Left lung (tissue), 4 donors: ENCODE measurements at regions not wholly inside any gene's neighbourhood (a gene's known extent, or its start where the extent isn't known, plus 50 kb on each side); places are given as distances from the start of the nearest gene placed in this dataset.

Experiments used
- ATAC-seq: fragments of 200-7000 bp; cut with Tn5 transposase; one replicate; pipeline ENCODE4 v1.9.1; 2020; ENCODE audit warnings: moderate library complexity
- DNase-seq, 4 donors: peaks; one replicate each; pipeline ENCODE4 v3.0.0-alpha.2; 2013 to 2020
- H3K27ac ChIP-seq, 2 donors: fragments of 200-600 bp; sonication (generic) in 1 of 2; one replicate each; pipeline versions ENCODE4 v1.5.0 to v1.8.0; 2020 to 2021
- H3K27me3 ChIP-seq, 2 donors: fragments of 200-600 bp; sonication (generic) in 1 of 2; one replicate each; pipeline versions ENCODE4 v1.5.0 to v1.8.0; 2020 to 2021
- H3K36me3 ChIP-seq, 2 donors: fragments of 200-600 bp; sonication (generic) in 1 of 2; one replicate each; pipeline versions ENCODE4 v1.5.0 to v1.8.0; 2020 to 2021
- H3K4me1 ChIP-seq, 2 donors: fragments of 200-600 bp; one replicate each; pipeline ENCODE4 v1.8.0; 2021
- H3K4me3 ChIP-seq, 2 donors: fragments of 200-600 bp; sonication (generic) in 1 of 2; one replicate each; pipeline versions ENCODE4 v1.5.0 to v1.8.0; 2020 to 2021; ENCODE audit warnings: mild to moderate bottlenecking in 1 of 2
- H3K9me3 ChIP-seq, 2 donors: fragments of 200-600 bp; sonication (generic) in 1 of 2; one replicate each; pipeline versions ENCODE4 v1.5.0 to v1.8.0; 2020 to 2021
- intact Hi-C, 2 donors: fragments of 100-400 bp; cut with DNase I; formaldehyde crosslinking; loops; one replicate each; pipeline versions ENCODE4 v1.11.2 to v1.14.2; 2022
- TF ChIP-seq, protein P1 (sequence below), 2 donors: fragments of 200-600 bp; sonication (generic) in 1 of 2; IDR thresholded peaks; one replicate each; pipeline versions ENCODE4 v1.5.0 to v1.8.0; 2021; ENCODE audit warnings: antibody characterized with exemption in 2 of 2
- donor health status: DM: no; HTN: yes; CAD: no.
- donor health status: DM: no; HTN: no; CAD: no.

- ATAC-seq (no peak), DNase-seq (no peak)
- no peaks in the 10 kb centered on the region for H3K9me3 ChIP-seq
- peak overlapping the region in 1 of 2 donors; percentile 39 for H3K4me3 ChIP-seq
- intact Hi-C loops, result no loop called here
- peaks cover 16 to 51% of the 10 kb centered on the region in 2 donors for H3K4me1 ChIP-seq
- peaks cover 0 to 14% of the 10 kb centered on the region in 2 donors for H3K36me3 ChIP-seq
- TF ChIP-seq, protein P1, sequence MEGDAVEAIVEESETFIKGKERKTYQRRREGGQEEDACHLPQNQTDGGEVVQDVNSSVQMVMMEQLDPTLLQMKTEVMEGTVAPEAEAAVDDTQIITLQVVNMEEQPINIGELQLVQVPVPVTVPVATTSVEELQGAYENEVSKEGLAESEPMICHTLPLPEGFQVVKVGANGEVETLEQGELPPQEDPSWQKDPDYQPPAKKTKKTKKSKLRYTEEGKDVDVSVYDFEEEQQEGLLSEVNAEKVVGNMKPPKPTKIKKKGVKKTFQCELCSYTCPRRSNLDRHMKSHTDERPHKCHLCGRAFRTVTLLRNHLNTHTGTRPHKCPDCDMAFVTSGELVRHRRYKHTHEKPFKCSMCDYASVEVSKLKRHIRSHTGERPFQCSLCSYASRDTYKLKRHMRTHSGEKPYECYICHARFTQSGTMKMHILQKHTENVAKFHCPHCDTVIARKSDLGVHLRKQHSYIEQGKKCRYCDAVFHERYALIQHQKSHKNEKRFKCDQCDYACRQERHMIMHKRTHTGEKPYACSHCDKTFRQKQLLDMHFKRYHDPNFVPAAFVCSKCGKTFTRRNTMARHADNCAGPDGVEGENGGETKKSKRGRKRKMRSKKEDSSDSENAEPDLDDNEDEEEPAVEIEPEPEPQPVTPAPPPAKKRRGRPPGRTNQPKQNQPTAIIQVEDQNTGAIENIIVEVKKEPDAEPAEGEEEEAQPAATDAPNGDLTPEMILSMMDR (IDR thresholded peaks at IDR 0.05), result no peak
- H3K27me3 ChIP-seq, result no peaks in the 10 kb centered on the region
- peak overlapping the region in 1 of 2 donors; percentile 79 for H3K27ac ChIP-seq
Observed at GRCh38 chr7:130939321-130940095, 205.5 kb upstream of the KLF14 start.

GRCh38 chr7:130940326-130940725 is 206.3 kb upstream of the KLF14 start:
- ATAC-seq, result no peak
- TF ChIP-seq, protein P1 (IDR thresholded peaks at IDR 0.05), result no peak
- peak overlapping the region; percentile 72 to 79 for H3K27ac ChIP-seq
- intact Hi-C loops, result no loop called here
- peaks cover 16 to 60% of the 10 kb centered on the region in 2 donors for H3K4me1 ChIP-seq
- H3K36me3 ChIP-seq, result peaks cover 0 to 16% of the 10 kb centered on the region in 2 donors
- no peaks in the 10 kb centered on the region for H3K27me3 ChIP-seq
- no peak for DNase-seq
- H3K9me3 ChIP-seq, result no peaks in the 10 kb centered on the region
- peak overlapping the region; percentile 12 to 39 for H3K4me3 ChIP-seq

DNA sequence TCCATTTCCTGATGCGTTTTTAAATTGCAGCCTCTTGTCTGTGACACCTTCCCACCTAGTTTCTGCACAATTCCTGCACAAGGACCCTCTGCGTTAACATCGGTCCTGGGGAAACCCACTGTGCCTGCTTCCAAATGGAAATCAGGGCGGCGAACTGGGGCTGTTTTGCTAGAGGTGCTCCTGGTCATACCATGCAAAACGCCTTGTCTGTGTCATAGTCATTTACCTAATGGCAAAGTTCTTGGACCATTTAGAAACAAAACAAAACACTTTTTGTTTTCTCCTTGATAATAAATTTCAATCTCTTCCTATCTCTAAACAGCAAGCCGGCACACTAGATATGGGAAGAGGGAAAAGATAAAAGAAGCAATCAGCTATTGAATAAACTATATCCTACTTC is 206.9 kb upstream of the KLF14 start:
- intact Hi-C loops, result no loop called here
- Histone ChIP-seq H3K27me3 (no peaks in the 10 kb centered on the region), H3K27ac (peak overlapping the region; percentile 72 to 79), H3K4me3 (peak overlapping the region; percentile 12 to 39), H3K4me1 (peaks cover 16 to 65% of the 10 kb centered on the region in 2 donors), H3K36me3 (peaks cover 0 to 13% of the 10 kb centered on the region in 2 donors), H3K9me3 (no peaks in the 10 kb centered on the region)
- ATAC-seq (peak; percentile 32), DNase-seq (no peak)
- TF ChIP-seq, protein P1 (IDR thresholded peaks at IDR 0.05), result no peak

- peak; percentile 64 for ATAC-seq
- Histone ChIP-seq H3K4me1 (peaks cover 16 to 72% of the 10 kb centered on the region in 2 donors), H3K36me3 (peaks cover 0 to 13% of the 10 kb centered on the region in 2 donors), H3K9me3 (no peaks in the 10 kb centered on the region), H3K27ac (peak overlapping the region; percentile 72 to 79), H3K27me3 (no peaks in the 10 kb centered on the region), H3K4me3 (peak overlapping the region; percentile 12 to 39)
- intact Hi-C loops, result no loop called here
- DNase-seq, result peak in 3 of 4 donors; percentile 15 to 78 (median 67)
- TF ChIP-seq, protein P1 (IDR thresholded peaks at IDR 0.05), result no peak
Observed at GRCh38 chr7:130941322-130942210, 207.6 kb upstream of the KLF14 start.
